NCI-H146 (cell line): ENCODE measurements at regions not wholly inside any gene's neighbourhood (a gene's known extent, or its start where the extent isn't known, plus 50 kb on each side); places are given as distances from the start of the nearest gene placed in this dataset.

Experiments
- DNase-seq: peaks from one replicate; lab custom pipeline; 2025; lab: John Stamatoyannopoulos, UW

- no peak for DNase-seq
Measured at GRCh38 chr2:2569306-2569705, 238.2 kb upstream of the MYT1L start.

- DNase-seq: no peak
Measured at GRCh38 chr2:2568411-2568810, 237.3 kb upstream of the MYT1L start.

- DNase-seq: no peak
Measured at GRCh38 chr2:2567776-2568175, 236.7 kb upstream of the MYT1L start.

- no peak for DNase-seq
Measured at GRCh38 chr2:2566396-2567323, 235.6 kb upstream of the MYT1L start.

- DNase-seq: no peak
Measured at GRCh38 chr2:2565671-2566070, 234.6 kb upstream of the MYT1L start.

GRCh38 chr2:2564300-2565078, 233.4 kb upstream of the MYT1L start:
- DNase-seq: no peak

GRCh38 chr2:2563309-2563860, 232.3 kb upstream of the MYT1L start:
- DNase-seq: no peak

- DNase-seq: no peak
Measured at GRCh38 chr2:2562867-2563266, 231.8 kb upstream of the MYT1L start.

- no peak for DNase-seq
Measured at GRCh38 chr2:2561346-2562095, 230.4 kb upstream of the MYT1L start.

- DNase-seq: no peak
Measured at GRCh38 chr2:2560374-2561015, 229.4 kb upstream of the MYT1L start.

- DNase-seq: no peak
Measured at GRCh38 chr2:2558476-2558875, 227.4 kb upstream of the MYT1L start.

GRCh38 chr2:2557475-2557874, 226.4 kb upstream of the MYT1L start:
- DNase-seq: no peak

GRCh38 chr2:2550856-2551255, 219.8 kb upstream of the MYT1L start:
- DNase-seq: no peak

- no peak for DNase-seq
Measured at GRCh38 chr2:2547911-2548310, 216.8 kb upstream of the MYT1L start.

GRCh38 chr2:2547451-2547850, 216.4 kb upstream of the MYT1L start:
- DNase-seq: no peak

- DNase-seq: no peak
Measured at GRCh38 chr2:2546046-2546445, 215.0 kb upstream of the MYT1L start.

- peak; percentile 97 for DNase-seq
Measured at GRCh38 chr2:2542966-2543611, 212.0 kb upstream of the MYT1L start.

GRCh38 chr2:2542316-2542715, 211.2 kb upstream of the MYT1L start:
- no peak for DNase-seq

GRCh38 chr2:2540406-2540805, 209.3 kb upstream of the MYT1L start:
- DNase-seq: no peak

GRCh38 chr2:2536416-2537056, 205.5 kb upstream of the MYT1L start:
- peak; percentile 9 for DNase-seq

- no peak for DNase-seq
Measured at GRCh38 chr2:2530334-2530733, 199.3 kb upstream of the MYT1L start.
